ENCODE measurements at regions not wholly inside any gene's neighbourhood (a gene's known extent, or its start where the extent isn't known, plus 50 kb on each side); places are given as distances from the start of the nearest gene placed in this dataset.

DNA sequence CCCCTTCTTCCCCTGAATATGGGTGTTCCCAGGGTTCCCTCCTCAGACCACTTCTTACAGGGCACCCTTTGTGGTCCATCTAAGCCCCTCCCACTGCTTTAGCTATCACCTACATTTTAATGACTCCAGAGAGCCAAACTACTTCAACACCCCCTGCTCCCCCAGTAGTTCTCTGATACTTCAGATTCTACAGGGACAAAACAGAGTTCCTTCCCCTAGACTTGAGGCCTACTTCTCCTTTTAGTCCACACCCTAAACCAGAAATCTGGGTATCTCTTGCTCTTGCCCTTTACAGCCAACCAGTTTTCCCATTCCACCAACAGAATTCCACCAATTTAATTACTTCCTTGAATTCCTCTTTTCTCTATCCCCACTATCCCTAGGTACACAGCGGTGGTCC, 107.2 kb downstream of the KCNRG start:
- peaks cover 9% of the 10 kb centered on the region for H3K27me3 Mint-ChIP-seq (ENCODE audit: low read depth, unreplicated experiment)
- no peaks in the 10 kb centered on the region for H3K9me3 ChIP-seq (ENCODE audit: insufficient read depth, low read depth, low read length)
- H3K9me3 Mint-ChIP-seq (ENCODE audit: unreplicated experiment): peaks cover 5% of the 10 kb centered on the region
- H3K27me3 ChIP-seq (ENCODE audit: insufficient read depth, low read length): no peaks in the 10 kb centered on the region
- peaks cover 11% of the 10 kb centered on the region for H4K20me1 ChIP-seq (ENCODE audit: insufficient read depth, low read length)
- H2AFZ ChIP-seq (ENCODE audit: low read depth, low read length): no peak overlapping the region
- H3K9ac ChIP-seq (ENCODE audit: low read length): no peak overlapping the region
- FAIRE-seq (no peak), DNase-seq (ENCODE audit: low read depth) (no peak)
- peaks cover 43% of the 10 kb centered on the region for H3K79me2 ChIP-seq (ENCODE audit: insufficient read depth, low read length)
- H3K27ac Mint-ChIP-seq (ENCODE audit: unreplicated experiment): peak overlapping the region; percentile 96
- no peaks in the 10 kb centered on the region for H3K36me3 ChIP-seq (ENCODE audit: insufficient read depth, low read length)
- peaks cover 7% of the 10 kb centered on the region for H3K36me3 Mint-ChIP-seq (ENCODE audit: low read depth, unreplicated experiment)
- no peak overlapping the region for H3K27ac ChIP-seq (ENCODE audit: low read depth, low read length)
- peaks cover 18% of the 10 kb centered on the region for H3K4me1 ChIP-seq (ENCODE audit: insufficient read depth, low read length)
- no peak overlapping the region for H3K4me3 ChIP-seq (ENCODE audit: insufficient read depth, low read depth, low read length)
- H3K4me3 Mint-ChIP-seq (ENCODE audit: unreplicated experiment): peak overlapping the region; percentile 93
- no peak for TF ChIP-seq EZH2 (IDR thresholded peaks at IDR 0.05; ENCODE audit: insufficient read depth, low read length)
- TF ChIP-seq, protein P1, sequence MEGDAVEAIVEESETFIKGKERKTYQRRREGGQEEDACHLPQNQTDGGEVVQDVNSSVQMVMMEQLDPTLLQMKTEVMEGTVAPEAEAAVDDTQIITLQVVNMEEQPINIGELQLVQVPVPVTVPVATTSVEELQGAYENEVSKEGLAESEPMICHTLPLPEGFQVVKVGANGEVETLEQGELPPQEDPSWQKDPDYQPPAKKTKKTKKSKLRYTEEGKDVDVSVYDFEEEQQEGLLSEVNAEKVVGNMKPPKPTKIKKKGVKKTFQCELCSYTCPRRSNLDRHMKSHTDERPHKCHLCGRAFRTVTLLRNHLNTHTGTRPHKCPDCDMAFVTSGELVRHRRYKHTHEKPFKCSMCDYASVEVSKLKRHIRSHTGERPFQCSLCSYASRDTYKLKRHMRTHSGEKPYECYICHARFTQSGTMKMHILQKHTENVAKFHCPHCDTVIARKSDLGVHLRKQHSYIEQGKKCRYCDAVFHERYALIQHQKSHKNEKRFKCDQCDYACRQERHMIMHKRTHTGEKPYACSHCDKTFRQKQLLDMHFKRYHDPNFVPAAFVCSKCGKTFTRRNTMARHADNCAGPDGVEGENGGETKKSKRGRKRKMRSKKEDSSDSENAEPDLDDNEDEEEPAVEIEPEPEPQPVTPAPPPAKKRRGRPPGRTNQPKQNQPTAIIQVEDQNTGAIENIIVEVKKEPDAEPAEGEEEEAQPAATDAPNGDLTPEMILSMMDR (IDR thresholded peaks at IDR 0.05; ENCODE audit: insufficient read depth, low read depth, low read length): no peak
- H3K4me1 Mint-ChIP-seq (ENCODE audit: low read depth, unreplicated experiment): peaks cover 28% of the 10 kb centered on the region
- peak overlapping the region; percentile 86 for H3K4me2 ChIP-seq (ENCODE audit: low read length)

DNA sequence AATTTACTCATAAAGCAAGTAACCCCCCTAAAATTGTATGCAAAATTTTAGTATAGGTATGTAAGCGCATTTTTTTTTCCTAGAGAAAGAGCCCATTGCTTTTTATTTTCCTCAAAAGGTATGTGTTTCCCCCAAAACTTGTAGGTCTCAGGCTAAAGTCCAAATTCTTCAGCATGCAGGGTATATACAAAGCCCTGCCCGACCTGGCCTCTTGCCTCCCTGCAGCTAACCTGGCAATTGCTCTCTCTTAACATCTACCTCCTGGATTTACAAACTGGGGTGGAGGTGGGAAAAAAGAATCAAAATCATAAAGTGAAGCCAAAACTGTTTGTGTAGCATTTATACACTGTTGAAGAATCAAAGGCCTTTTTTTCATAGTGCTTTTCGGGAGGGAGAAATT, 107.8 kb downstream of the KCNRG start:
- H3K27me3 Mint-ChIP-seq (ENCODE audit: low read depth, unreplicated experiment): peaks cover 9% of the 10 kb centered on the region
- peaks cover 4% of the 10 kb centered on the region for H3K27me3 ChIP-seq (ENCODE audit: insufficient read depth, low read length)
- H3K79me2 ChIP-seq (ENCODE audit: insufficient read depth, low read length): peaks cover 43% of the 10 kb centered on the region
- H3K4me1 ChIP-seq (ENCODE audit: insufficient read depth, low read length): peaks cover 21% of the 10 kb centered on the region
- peaks cover 7% of the 10 kb centered on the region for H3K36me3 Mint-ChIP-seq (ENCODE audit: low read depth, unreplicated experiment)
- peaks cover 11% of the 10 kb centered on the region for H4K20me1 ChIP-seq (ENCODE audit: insufficient read depth, low read length)
- H3K9me3 Mint-ChIP-seq (ENCODE audit: unreplicated experiment): peaks cover 5% of the 10 kb centered on the region
- H3K36me3 ChIP-seq (ENCODE audit: insufficient read depth, low read length): no peaks in the 10 kb centered on the region
- H3K4me3 ChIP-seq (ENCODE audit: insufficient read depth, low read depth, low read length): no peak overlapping the region
- H3K27ac Mint-ChIP-seq (ENCODE audit: unreplicated experiment): peak overlapping the region; percentile 96
- DNase-seq (ENCODE audit: low read depth): no peak
- no peak overlapping the region for H2AFZ ChIP-seq (ENCODE audit: low read depth, low read length)
- H3K9ac ChIP-seq (ENCODE audit: low read length): peak overlapping the region; percentile 95
- peak overlapping the region; percentile 86 for H3K4me2 ChIP-seq (ENCODE audit: low read length)
- FAIRE-seq: no peak
- peaks cover 28% of the 10 kb centered on the region for H3K4me1 Mint-ChIP-seq (ENCODE audit: low read depth, unreplicated experiment)
- H3K9me3 ChIP-seq (ENCODE audit: insufficient read depth, low read depth, low read length): no peaks in the 10 kb centered on the region
- H3K27ac ChIP-seq (ENCODE audit: low read depth, low read length): peak overlapping the region; percentile 84
- H3K4me3 Mint-ChIP-seq (ENCODE audit: unreplicated experiment): peak overlapping the region; percentile 93
- TF ChIP-seq, protein P1 (IDR thresholded peaks at IDR 0.05; ENCODE audit: insufficient read depth, low read depth, low read length): no peak
- TF ChIP-seq EZH2 (IDR thresholded peaks at IDR 0.05; ENCODE audit: insufficient read depth, low read length): no peak

DNA sequence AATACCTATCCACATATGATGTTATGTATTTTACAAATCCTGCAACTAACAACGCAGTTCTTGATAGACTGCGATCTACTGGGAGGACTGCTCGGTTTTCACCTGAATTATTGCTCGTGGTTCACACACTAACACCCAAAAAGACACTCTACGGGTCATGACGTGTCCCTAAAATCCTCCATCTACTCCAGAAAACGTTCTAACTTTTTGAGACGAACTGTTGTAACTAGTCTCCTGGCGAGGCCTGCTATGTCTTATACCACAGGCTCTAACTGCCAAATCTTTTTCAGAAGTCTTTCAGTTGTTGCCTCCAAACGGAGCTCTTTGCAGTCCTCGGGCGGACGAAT, 108.2 kb downstream of the KCNRG start:
- Mint-ChIP-seq H3K4me3 (ENCODE audit: unreplicated experiment) (peak overlapping the region; percentile 93), H3K9me3 (ENCODE audit: unreplicated experiment) (peaks cover 9% of the 10 kb centered on the region), H3K27ac (ENCODE audit: unreplicated experiment) (peak overlapping the region; percentile 96), H3K27me3 (ENCODE audit: low read depth, unreplicated experiment) (peaks cover 14% of the 10 kb centered on the region), H3K36me3 (ENCODE audit: low read depth, unreplicated experiment) (peaks cover 7% of the 10 kb centered on the region), H3K4me1 (ENCODE audit: low read depth, unreplicated experiment) (peaks cover 28% of the 10 kb centered on the region)
- peaks cover 11% of the 10 kb centered on the region for H4K20me1 ChIP-seq (ENCODE audit: insufficient read depth, low read length)
- DNase-seq (ENCODE audit: low read depth) (no peak), FAIRE-seq (peak; percentile 13)
- no peak for TF ChIP-seq EZH2 (IDR thresholded peaks at IDR 0.05; ENCODE audit: insufficient read depth, low read length)
- TF ChIP-seq, protein P1 (IDR thresholded peaks at IDR 0.05; ENCODE audit: insufficient read depth, low read depth, low read length): no peak
- peaks cover 21% of the 10 kb centered on the region for H3K4me1 ChIP-seq (ENCODE audit: insufficient read depth, low read length)
- peak overlapping the region; percentile 95 for H3K9ac ChIP-seq (ENCODE audit: low read length)
- no peaks in the 10 kb centered on the region for H3K9me3 ChIP-seq (ENCODE audit: insufficient read depth, low read depth, low read length)
- H3K4me2 ChIP-seq (ENCODE audit: low read length): peak overlapping the region; percentile 86
- peaks cover 40% of the 10 kb centered on the region for H3K79me2 ChIP-seq (ENCODE audit: insufficient read depth, low read length)
- peak overlapping the region; percentile 64 for H3K4me3 ChIP-seq (ENCODE audit: insufficient read depth, low read depth, low read length)
- H3K27me3 ChIP-seq (ENCODE audit: insufficient read depth, low read length): peaks cover 9% of the 10 kb centered on the region
- H3K36me3 ChIP-seq (ENCODE audit: insufficient read depth, low read length): no peaks in the 10 kb centered on the region
- peak overlapping the region; percentile 84 for H3K27ac ChIP-seq (ENCODE audit: low read depth, low read length)
- peak overlapping the region; percentile 43 for H2AFZ ChIP-seq (ENCODE audit: low read depth, low read length)

Measured in astrocyte (in vitro differentiated cells and primary cell).